ENCODE measurements at regions not wholly inside any gene's neighbourhood (a gene's known extent, or its start where the extent isn't known, plus 50 kb on each side); places are given as distances from the start of the nearest gene placed in this dataset.

GRCh38 chr14:34129927-34130552 is 179.2 kb upstream of the EGLN3 start:
- no peak for DNase-seq (ENCODE audit: low read depth)
- H3K4me3 ChIP-seq (ENCODE audit: low read length), result no peak overlapping the region
- TF ChIP-seq CTCF (conservative IDR thresholded peaks at IDR 0.05; ENCODE audit: low read length), result no peak

- DNase-seq (ENCODE audit: low read depth), result no peak
- TF ChIP-seq CTCF (conservative IDR thresholded peaks at IDR 0.05; ENCODE audit: low read length), result no peak
- no peak overlapping the region for H3K4me3 ChIP-seq (ENCODE audit: low read length)
Measured at GRCh38 chr14:34128665-34129064, 177.8 kb upstream of the EGLN3 start.

- H3K4me3 ChIP-seq (ENCODE audit: low read length), result no peak overlapping the region
- DNase-seq (ENCODE audit: low read depth), result no peak
- TF ChIP-seq CTCF (conservative IDR thresholded peaks at IDR 0.05; ENCODE audit: low read length), result no peak
Measured at GRCh38 chr14:34126586-34126985, 175.7 kb upstream of the EGLN3 start.

GRCh38 chr14:34124585-34124984 is 173.7 kb upstream of the EGLN3 start:
- no peak for TF ChIP-seq CTCF (conservative IDR thresholded peaks at IDR 0.05; ENCODE audit: low read length)
- no peak overlapping the region for H3K4me3 ChIP-seq (ENCODE audit: low read length)
- DNase-seq (ENCODE audit: low read depth), result no peak

- DNase-seq (ENCODE audit: low read depth), result no peak
- TF ChIP-seq CTCF (conservative IDR thresholded peaks at IDR 0.05; ENCODE audit: low read length), result no peak
- H3K4me3 ChIP-seq (ENCODE audit: low read length), result no peak overlapping the region
Measured at GRCh38 chr14:34122650-34123049, 171.8 kb upstream of the EGLN3 start.

DNA sequence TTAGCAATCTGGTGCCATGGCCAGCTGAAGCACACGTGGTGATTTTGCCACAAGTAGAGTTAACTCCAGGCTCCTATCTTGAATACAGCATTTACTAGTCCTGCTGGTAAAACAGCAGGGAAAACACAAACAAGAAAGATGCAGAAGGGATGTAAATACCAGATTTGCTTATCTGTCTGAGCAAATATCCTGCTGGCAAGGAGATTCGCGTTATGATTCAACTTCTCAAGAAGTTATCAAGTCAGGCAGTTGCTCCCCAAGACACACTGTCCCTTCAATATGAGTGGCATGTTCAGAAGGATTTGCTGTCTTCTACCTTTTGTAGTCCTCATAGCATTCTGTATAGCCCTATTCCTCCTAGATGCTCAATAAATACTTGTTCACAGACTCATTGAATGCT is 171.2 kb upstream of the EGLN3 start:
- H3K4me3 ChIP-seq (ENCODE audit: low read length), result no peak overlapping the region
- DNase-seq (ENCODE audit: low read depth), result no peak
- no peak for TF ChIP-seq CTCF (conservative IDR thresholded peaks at IDR 0.05; ENCODE audit: low read length)

GRCh38 chr14:34120185-34120977 is 169.5 kb upstream of the EGLN3 start:
- DNase-seq (ENCODE audit: low read depth), result no peak
- TF ChIP-seq CTCF (conservative IDR thresholded peaks at IDR 0.05; ENCODE audit: low read length), result no peak
- H3K4me3 ChIP-seq (ENCODE audit: low read length), result no peak overlapping the region
